Middle frontal gyrus (tissue), 1 donor: ENCODE measurements at regions not wholly inside any gene's neighbourhood (a gene's known extent, or its start where the extent isn't known, plus 50 kb on each side); places are given as distances from the start of the nearest gene placed in this dataset.

Source experiments
- DNase-seq: peaks from one replicate; pipeline ENCODE4 v3.0.0-alpha.2; 2015; ENCODE audit warnings: low spot score; ENCODE audit errors: extremely low spot score

DNA sequence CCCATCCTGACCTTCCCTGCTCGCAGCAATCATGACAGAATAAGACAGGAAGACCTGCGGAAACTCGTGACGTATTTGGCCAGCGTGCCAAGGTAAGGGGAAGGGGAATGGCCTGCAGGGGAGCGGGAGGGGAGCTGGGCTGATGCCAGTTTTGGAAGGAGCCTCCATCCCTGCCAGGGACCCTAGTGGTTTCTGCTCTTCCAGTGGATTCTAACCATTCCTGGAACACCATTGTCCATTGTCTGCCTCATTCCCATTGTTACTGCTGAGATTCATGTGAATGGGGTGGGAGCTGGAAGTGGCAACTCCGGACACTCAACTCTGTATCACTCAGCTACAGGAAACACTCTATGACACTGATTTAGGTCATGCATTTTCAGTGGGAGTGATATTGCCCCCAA lies 242.9 kb upstream of the ROPN1 start:
- DNase-seq, result no peak

DNA sequence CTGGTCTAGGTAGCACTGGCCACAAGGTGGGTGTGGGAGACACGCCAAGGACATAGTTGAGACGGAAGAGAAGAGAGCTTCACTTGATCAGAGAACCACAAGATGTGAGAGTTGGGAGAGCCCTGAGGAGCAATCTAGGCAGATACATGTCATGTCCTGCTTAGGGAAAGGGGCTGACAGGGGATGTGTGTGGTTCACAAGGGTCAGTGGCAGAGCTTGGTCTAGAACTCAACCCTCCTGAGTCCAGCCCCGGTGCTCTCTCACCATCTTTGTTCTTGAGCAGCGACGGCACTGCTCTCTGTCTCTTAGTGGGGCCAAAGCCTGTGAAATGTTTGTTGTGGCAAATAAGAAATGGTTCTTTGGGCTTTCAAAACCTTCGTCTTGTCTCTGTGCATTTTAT lies 243.5 kb upstream of the ROPN1 start:
- DNase-seq, result no peak

DNA sequence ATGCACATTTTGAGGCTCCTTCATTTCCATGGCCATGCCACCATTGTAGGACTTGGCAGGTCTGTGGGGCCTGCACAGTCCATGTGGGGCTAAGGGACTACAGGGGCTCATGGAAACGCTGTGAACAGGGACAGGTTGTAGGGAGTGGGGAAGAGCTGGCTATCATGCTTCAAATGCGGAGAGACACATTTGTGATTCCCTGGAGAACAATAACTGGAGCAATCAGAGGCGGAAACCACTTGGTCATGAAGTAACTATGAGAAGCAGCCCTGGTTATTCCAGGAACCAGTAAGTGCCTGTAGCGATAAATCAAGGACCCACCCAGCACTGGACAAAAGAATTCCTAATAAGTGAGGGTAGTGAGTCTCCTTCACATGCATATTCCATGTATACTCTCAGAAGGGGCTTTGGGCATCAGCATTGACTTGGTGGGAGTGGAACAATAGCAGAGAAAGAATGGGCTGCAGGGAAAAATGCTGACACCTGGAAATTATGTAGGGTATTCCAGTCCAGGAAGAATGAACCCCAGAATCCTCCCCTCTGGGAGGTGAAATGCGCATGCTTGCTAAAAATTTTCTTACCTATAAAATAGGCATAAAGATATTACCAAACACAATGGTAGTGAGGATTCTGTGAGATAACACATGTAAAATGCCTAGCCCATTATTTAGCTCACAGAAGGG lies 251.4 kb upstream of the ROPN1 start:
- no peak for DNase-seq

DNA sequence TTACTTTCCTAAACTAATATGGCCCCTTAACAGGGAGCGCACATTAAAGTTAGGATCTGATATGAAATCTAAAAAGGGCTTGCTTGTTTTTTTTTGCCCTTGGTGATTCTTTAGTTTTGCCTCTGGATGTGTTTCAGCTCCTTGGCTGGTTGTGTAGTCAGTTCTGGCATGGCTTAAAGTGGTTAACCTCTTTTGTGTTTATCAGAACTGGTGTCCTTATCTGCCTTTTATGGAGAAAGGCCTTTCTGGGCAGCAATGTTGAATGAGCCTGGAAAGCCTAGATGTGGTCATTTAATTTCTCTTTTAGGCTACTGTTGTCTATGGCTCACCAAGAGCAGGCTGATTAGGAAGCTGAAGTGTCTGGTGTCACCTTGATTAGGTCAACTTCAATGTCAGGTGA lies 254.5 kb upstream of the ROPN1 start:
- DNase-seq, result no peak

DNA sequence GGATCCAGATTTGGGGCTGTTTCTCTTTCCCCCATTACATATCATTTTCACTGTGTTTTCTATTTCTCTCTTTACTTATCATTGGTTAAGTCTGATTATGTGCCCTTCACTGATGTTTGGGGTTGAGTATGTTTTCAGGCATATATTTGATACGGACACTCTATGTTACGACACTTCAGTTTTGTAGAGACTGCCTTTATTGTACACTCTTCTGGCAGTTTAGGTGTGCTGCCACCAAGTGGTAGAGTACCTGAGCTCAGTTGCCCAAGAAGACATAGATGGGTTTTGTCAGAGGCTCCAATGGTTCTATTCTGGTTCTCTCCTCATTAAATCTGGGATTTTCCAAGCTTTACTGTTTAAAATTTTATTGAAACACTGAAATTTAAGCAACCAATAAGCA lies 255.0 kb upstream of the ROPN1 start:
- DNase-seq, result no peak

DNA sequence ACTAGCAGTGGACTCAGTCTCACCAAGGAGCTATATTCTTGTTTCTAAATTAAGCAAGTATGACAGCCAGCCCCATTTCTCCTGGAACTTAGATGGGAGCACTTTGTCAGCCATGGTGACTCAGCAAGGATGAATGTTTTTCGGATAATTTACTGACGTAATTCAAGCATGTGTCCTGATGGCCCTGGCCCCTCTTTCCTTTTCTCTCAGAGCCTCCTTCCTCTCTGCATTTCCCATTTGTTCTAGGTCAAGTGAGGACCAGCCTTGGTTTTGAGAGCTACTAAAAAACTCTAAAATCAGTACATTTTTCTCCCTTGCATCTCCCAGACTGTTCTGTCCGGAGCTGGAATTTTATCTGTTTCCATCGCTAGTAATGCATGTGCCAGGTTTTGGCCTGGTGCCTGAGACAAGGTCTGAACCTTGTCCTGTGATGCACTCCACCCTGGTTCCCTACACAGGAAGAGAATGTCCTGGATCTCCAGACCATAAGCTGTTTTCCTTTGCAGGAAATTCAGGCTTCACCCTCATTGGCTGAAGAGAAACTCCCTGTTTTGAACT lies 256.6 kb upstream of the ROPN1 start:
- DNase-seq, result no peak

DNA sequence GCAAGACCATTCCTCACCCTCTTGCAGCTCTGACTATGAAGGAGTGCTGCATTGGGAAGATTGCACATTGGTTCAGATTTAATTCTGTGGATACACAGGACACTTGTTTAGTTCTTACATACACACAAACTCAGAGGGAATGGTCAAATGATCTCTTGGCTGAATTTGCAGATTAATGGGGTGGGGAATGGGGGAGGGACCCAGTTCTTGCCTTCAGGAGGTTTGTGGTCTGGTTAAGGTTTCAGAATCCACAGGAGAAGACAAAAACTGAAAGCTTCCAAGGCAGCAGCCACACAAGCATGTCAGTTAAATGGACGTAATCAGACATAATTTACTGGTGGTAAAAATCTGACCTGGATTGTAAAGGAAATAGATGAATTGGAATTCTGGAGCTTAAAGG lies 257.1 kb upstream of the ROPN1 start:
- DNase-seq, result no peak

DNA sequence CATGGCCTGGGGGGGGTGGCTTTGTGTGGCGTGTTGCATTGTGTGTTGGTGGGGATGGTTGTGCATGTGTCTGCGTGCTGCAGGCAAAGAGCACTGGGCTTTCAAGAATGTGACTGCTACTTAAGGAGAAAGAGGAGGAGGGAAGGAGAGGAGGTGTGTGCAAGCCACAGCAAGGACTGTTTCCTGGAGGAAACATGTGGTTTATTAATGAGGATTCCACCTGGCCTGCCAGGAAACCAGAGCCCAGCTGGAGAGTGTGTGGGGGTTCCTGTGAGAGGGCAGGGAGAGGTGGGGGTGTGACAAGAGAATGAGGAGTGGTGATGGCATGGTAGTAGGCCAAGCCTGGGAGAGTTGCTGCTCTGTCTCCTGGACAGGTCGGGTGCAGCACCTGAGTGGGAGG lies 258.1 kb upstream of the ROPN1 start:
- DNase-seq, result no peak

DNA sequence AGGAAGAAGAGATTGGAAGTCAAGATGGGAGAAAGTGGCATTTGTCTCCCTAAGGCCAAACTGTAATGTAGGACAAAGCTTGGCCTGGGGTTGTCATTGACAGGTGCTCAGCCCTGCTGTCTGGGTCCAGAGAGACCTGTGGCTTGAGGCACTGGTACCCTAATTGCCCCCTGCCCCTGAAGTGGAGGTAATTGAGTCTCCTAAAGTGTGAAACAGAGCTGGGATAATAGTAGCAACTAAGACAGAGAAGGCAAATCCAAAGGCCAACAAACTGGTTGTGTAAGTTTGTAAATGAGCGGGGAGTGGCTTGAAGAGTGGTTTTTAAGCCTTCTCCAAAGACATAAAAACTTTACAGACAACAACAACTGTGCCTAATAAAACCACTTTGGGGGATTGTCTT lies 264.2 kb upstream of the ROPN1 start:
- DNase-seq, result no peak

DNA sequence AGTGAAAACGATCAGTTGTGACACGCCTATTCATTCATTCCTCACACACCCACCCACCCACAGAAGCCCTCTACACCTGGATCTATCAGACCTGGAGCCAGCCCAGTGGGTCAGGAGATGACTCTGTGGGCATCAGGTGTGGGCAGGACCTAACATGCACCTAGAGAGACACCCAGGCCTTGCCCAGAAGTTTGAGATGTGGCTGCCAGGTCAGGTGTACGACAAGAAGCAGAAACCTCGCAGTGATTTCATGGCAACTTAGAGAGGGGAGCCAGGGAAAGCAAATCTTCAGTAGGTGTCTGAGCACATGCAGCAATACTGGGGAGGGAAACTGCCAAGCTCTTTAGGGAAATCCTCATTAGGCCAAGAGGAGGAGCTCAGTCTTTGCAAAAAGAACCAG lies 264.7 kb upstream of the ROPN1 start:
- DNase-seq, result no peak

DNA sequence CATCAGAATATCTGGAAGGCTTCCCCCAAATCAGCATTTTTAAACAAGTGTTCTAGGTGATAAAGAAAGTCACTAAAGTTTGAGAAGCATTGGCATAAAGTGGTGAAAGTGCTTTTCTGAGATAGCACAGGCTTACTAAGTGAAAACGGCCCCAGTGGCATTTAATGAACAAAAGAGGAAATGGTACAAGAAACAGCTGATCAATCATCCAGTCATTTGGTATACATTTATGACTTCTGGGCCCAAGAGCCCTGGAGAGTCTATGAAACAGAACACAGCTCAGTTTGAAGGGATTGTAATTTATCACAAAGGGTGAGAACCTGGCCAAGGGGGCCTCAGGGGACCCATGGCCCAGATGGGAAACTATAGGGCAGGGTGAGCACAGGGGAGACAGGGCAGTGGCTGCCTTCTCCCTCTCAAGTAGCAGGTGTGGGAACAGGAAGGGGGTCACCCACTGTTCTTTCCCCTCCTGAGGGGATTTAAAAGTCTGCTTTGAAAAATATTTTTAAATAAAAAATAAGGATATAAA lies 265.5 kb upstream of the ROPN1 start:
- no peak for DNase-seq

DNA sequence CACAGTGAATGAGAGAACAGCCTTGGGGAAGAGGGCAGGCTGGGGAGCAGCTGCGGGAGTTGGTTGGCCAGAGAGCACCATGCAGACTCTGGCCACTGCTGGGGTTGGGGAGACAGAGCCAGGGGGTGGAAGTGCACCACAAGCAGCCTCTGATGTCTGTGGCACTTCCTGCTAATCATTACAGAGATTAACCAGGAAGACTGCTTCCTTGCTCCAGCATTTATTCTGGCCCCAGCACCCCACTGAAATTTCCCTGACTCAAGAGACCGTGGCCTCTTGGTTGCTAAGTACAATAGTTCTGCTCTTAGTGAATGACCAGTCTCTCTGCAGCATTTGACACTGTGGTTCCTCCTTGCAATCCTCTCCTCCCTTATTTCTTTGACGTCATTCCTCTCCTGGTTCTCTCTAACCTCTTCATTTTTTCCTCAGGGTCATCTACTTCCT lies 266.2 kb upstream of the ROPN1 start:
- DNase-seq, result no peak

DNA sequence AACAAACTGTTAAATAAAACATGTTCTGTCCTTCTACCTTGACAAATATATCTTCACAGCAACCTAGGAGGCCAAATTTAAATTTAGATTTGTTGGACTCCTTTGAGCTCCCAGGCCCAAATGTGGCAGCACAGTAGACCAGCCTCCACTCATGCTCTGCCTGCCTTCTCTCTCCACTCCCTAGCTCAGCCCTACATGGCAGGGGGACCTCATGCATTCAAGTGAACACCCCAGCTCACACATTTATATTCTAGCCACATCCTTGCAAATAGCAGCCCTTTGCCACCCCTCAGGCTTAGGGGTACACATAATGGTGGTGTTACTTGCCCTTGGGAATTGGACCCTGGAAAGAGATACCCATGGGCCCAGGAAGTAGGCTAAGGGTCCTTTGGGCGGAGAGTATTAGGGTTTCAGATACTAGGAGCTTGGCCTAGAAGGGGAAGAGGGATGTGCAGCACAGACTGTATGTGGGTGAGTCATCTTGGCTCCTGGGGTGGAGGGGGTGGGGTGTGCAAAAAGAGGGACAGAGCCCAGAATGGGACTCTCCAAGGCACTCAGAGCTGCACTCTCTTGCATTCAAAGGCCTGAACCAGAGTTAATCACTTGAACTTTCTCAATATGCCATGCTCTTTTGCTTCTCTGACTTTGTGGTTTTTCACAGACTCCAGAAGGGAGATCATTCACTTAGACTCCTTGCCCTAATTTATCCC lies 268.4 kb upstream of the ROPN1 start:
- no peak for DNase-seq

DNA sequence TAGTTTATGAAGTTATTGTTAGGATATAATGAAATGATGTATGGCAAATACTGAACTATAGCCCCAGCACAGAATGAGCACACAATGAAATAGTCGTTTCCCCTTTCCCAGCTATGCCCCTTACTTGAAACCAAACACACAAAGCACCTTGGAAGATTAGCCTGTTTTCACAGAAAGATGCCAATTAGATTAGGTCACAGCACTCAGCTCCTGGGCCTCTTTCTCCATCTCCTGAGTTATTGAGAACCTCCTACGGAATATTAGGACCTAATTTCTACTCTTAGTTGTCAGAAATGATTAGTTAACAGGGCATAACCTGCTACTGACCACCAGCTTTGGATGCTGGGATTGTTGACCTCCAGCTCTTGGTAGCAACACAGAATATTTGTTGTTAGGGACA lies 269.4 kb upstream of the ROPN1 start:
- no peak for DNase-seq

DNA sequence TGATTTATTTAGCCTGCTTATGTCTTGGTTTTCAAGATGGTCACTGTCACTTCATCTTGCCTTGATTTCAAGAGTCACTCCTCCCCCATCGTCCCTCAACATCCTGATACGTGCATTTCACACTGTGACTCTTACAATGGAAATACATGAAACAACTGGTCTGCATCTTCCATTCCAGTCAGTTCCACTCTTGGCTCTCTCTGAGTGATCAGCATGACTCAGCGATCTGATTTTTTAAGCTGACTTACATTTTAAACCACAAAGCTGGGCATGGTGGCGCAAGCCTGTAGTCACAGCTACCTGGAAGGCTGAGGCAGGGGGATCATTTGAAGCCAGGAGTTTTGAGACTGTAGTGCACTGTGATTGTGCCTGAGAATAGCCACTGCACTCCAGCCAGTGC lies 271.2 kb upstream of the ROPN1 start:
- DNase-seq, result no peak

DNA sequence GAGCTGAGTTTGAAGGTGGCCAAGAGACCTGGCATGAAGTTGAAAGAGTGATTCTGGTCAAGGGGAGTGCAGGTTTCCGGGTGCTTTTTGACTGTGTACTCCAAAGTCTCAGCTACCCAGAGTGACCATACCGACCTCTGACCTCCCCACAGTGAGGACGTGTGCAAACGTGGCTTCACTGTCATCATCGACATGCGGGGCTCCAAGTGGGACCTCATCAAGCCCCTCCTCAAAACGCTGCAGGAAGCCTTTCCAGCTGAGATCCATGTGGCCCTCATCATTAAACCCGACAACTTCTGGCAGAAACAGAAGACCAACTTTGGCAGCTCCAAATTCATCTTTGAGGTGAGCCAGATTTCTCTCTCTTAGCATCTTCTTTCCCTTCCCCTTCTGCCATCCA lies 272.4 kb upstream of the ROPN1 start:
- DNase-seq, result no peak

DNA sequence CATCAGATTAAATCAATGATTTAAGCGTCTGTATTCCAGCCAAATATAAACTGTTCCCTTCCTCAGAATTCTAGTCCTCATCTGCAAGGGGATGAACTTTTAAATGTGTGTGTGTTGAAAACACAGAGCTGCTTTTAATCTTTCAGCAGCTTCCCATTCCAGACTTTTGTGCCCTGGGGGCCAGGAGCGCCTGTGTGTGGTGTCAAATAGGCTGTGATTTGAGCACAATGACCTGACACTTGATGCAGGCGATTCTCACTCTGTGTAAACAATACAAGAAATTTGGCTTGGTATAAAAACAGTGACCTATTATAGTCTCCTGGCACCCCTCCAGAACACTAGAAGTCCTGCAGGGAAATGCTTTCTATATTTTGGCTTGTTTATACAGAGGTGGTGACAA lies 274.6 kb upstream of the ROPN1 start:
- no peak for DNase-seq

DNA sequence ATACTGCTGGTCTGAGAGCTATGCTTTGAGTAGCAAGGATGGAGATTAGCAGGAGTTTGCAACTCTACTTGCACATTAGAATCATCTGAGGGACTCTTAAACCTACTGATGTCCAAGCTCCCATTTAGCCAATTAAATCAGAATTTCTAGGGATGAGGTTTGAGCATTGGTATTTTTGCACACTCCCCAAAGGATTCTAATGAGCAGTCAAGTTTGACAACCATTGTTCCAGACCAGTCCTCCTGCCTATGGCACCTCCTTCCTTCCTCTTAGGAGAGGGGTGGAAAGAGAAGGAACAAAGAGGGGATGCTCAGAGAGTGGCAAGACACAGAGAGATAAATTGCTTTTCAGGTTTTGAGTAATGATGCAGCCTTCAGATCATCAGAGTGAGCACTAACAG lies 275.5 kb upstream of the ROPN1 start:
- no peak for DNase-seq

DNA sequence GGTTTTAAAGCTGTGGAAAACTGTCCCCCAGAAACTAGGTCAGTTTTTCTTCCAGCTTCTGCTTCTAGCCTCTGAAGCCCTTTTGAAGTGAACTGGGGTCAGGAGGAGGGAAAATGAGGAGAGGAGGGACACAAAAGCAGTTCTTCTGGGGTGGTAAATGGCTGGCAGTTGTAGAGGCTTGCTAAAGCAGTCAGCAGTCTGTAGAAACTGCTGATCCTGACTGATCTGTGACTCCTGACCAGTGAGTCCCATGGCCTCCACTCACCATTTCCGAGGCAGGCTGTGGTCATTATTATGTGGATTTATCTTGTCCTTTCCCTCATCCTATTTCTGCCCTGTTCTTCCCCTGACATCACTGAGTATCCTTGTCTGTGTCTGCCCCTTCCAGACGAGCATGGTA lies 276.4 kb upstream of the ROPN1 start:
- no peak for DNase-seq

DNA sequence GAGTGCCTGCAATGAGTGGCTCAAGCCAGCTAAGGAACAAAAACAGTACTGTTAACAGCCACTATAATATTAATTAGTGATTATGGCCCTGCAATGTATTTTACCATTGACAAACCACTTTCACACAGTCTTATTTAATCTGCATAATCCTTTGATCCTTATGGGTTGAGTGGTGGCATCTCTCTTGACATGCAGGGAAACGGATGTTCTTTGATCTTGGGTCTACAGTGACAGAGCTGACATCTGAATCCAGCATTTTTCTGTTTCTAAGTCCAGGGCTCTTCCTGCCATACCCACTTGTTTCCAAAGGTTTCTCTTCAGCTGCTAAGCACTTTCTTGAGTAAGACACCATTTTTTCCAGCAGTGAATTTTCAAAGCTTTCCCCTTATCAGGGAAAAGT lies 277.7 kb upstream of the ROPN1 start:
- no peak for DNase-seq

DNA sequence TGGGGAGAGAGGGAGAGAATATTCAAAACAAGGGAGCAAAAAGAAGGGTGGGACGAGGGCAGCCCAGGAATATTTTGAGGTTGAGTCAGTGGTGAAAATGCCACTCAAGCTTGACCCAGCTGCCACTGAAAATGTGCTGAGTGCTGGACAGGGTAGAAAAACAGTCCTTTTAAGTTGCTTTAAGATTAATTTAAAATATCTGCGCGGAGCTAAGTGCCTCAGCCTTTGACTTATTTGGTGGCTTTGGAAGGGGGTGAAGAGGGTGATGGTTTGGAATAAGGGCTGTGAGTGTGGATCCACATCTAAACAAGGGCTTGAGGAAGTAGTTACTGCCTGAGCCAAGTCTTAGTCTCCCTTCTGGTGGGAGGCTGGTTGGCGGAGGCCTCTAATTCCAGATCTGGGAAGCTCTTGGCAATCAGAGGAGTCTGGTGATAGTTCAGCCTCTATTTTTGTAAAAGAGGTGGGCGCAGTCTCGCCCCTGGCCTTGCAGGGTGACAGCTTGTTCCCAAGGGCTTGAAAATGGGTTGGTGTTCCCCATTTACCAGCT lies 280.8 kb upstream of the ROPN1 start:
- no peak for DNase-seq

DNA sequence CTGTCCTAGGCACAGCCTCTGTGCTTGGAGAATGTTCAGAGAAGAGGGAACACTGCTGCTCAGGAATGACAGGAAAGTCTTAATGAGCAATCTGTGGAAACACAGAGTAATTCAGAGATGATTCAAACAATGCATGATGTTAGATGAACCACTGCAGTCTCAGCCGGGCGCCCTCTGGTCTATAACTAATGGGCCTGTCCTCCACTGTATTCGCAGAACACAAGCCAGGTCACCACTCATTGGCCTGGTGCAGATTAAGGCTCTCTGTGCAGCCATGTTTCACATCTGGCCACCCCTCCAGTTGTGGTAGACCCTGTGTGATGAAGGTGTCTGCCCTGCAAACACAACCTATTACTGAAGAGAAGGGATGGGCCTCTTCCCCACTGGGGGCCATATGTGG lies 281.7 kb upstream of the ROPN1 start:
- DNase-seq, result no peak

DNA sequence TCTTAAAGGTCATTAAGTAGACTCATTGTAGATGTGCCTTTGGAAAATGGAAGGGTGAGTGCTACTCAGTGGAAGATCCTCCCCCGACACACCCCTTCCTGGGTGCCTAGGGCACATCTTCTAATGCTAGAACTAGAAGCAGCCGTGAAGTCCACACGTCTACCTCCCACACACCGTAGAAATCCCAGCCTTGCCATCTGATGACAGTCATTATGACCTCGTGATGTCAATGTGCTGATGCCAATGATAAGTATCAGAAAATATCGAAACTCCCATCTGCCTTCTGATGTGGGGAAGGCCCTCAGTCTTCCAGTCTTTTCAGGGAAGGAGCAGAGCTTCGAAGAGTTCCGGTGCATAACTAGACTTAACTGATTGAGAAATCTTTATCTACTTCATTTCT lies 282.1 kb upstream of the ROPN1 start:
- DNase-seq, result no peak
